ENCODE measurements at regions not wholly inside any gene's neighbourhood (a gene's known extent, or its start where the extent isn't known, plus 50 kb on each side); places are given as distances from the start of the nearest gene placed in this dataset.

- Histone ChIP-seq H3K4me3 (IDR thresholded peaks at IDR 0.05; ENCODE audit: insufficient read depth, low read depth, low read length) (no peak overlapping the region), H3K9ac (no peak overlapping the region), H3K36me3 (ENCODE audit: insufficient read depth) (no peaks in the 10 kb centered on the region), H2AFZ (ENCODE audit: low read depth) (no peak overlapping the region), H3K4me2 (no peak overlapping the region), H4K20me1 (ENCODE audit: insufficient read depth) (no peaks in the 10 kb centered on the region), H3K27ac (no peak overlapping the region), H3K27me3 (ENCODE audit: insufficient read depth, low read depth) (no peaks in the 10 kb centered on the region), H3K79me2 (ENCODE audit: insufficient read depth, low read depth) (no peaks in the 10 kb centered on the region), H3K4me1 (ENCODE audit: low read depth, poor library complexity, severe bottlenecking) (no peaks in the 10 kb centered on the region)
- TF ChIP-seq, protein P1, sequence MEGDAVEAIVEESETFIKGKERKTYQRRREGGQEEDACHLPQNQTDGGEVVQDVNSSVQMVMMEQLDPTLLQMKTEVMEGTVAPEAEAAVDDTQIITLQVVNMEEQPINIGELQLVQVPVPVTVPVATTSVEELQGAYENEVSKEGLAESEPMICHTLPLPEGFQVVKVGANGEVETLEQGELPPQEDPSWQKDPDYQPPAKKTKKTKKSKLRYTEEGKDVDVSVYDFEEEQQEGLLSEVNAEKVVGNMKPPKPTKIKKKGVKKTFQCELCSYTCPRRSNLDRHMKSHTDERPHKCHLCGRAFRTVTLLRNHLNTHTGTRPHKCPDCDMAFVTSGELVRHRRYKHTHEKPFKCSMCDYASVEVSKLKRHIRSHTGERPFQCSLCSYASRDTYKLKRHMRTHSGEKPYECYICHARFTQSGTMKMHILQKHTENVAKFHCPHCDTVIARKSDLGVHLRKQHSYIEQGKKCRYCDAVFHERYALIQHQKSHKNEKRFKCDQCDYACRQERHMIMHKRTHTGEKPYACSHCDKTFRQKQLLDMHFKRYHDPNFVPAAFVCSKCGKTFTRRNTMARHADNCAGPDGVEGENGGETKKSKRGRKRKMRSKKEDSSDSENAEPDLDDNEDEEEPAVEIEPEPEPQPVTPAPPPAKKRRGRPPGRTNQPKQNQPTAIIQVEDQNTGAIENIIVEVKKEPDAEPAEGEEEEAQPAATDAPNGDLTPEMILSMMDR (conservative IDR thresholded peaks at IDR 0.05; ENCODE audit: low read depth, low read length), result no peak
Measured at GRCh38 chr2:137806068-137806805, 158.0 kb upstream of the HNMT start.

GRCh38 chr2:137809252-137809651 is 155.0 kb upstream of the HNMT start:
- Histone ChIP-seq H3K4me1 (ENCODE audit: low read depth, poor library complexity, severe bottlenecking) (no peaks in the 10 kb centered on the region), H3K27ac (no peak overlapping the region), H3K4me3 (IDR thresholded peaks at IDR 0.05; ENCODE audit: insufficient read depth, low read depth, low read length) (no peak overlapping the region), H4K20me1 (ENCODE audit: insufficient read depth) (no peaks in the 10 kb centered on the region), H3K4me2 (no peak overlapping the region), H2AFZ (ENCODE audit: low read depth) (no peak overlapping the region), H3K9ac (no peak overlapping the region), H3K27me3 (ENCODE audit: insufficient read depth, low read depth) (no peaks in the 10 kb centered on the region), H3K36me3 (ENCODE audit: insufficient read depth) (no peaks in the 10 kb centered on the region), H3K79me2 (ENCODE audit: insufficient read depth, low read depth) (no peaks in the 10 kb centered on the region)
- TF ChIP-seq, protein P1 (conservative IDR thresholded peaks at IDR 0.05; ENCODE audit: low read depth, low read length), result no peak

DNA sequence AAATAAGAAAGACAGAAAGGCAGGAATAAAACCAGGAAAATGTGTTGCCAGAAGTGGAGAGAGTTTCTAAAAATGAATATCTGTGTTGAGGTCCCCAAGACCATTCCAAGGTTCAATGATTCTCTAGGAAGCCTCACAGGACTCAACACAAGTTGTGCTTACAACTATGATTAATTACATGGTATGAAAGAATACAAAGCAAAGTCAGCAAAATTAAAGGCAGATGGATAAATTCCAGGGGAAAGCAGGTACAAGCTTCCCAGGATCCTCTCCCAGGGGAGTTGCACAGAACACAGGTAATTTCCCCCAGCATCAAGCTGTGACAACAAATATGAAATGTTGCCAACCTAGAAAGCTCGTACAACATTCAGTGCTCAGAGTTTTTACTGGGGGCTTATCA is 154.4 kb upstream of the HNMT start:
- no peaks in the 10 kb centered on the region for H3K79me2 ChIP-seq (ENCODE audit: insufficient read depth, low read depth)
- H3K36me3 ChIP-seq (ENCODE audit: insufficient read depth), result no peaks in the 10 kb centered on the region
- no peak overlapping the region for H3K4me3 ChIP-seq (IDR thresholded peaks at IDR 0.05; ENCODE audit: insufficient read depth, low read depth, low read length)
- no peak overlapping the region for H3K4me2 ChIP-seq
- no peak overlapping the region for H3K27ac ChIP-seq
- TF ChIP-seq, protein P1 (conservative IDR thresholded peaks at IDR 0.05; ENCODE audit: low read depth, low read length), result no peak
- H3K4me1 ChIP-seq (ENCODE audit: low read depth, poor library complexity, severe bottlenecking), result no peaks in the 10 kb centered on the region
- no peaks in the 10 kb centered on the region for H3K27me3 ChIP-seq (ENCODE audit: insufficient read depth, low read depth)
- no peak overlapping the region for H2AFZ ChIP-seq (ENCODE audit: low read depth)
- H3K9ac ChIP-seq, result no peak overlapping the region
- H4K20me1 ChIP-seq (ENCODE audit: insufficient read depth), result no peaks in the 10 kb centered on the region

DNA sequence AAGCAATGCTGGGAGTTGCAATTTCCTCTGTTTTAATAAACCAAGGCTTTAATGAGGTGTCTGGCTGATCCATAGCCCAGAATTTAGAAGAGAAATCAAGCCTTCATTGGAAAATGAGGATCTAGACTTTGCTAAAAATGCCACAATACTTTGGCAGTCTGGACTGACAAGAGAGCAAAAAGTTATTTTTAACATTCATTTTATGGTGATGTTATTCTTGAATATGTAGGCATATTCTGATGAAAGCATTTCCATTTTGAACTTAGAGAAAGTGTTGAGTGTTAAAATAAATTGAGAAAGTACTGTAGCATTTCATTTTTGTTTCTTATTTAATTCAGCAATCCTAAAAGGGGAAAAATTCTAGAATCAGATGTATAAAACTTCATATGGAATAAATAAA is 151.8 kb upstream of the HNMT start:
- H3K4me1 ChIP-seq (ENCODE audit: low read depth, poor library complexity, severe bottlenecking), result no peaks in the 10 kb centered on the region
- no peak overlapping the region for H3K9ac ChIP-seq
- no peak overlapping the region for H3K4me2 ChIP-seq
- no peak overlapping the region for H3K4me3 ChIP-seq (IDR thresholded peaks at IDR 0.05; ENCODE audit: insufficient read depth, low read depth, low read length)
- no peak overlapping the region for H2AFZ ChIP-seq (ENCODE audit: low read depth)
- H3K27ac ChIP-seq, result no peak overlapping the region
- H3K27me3 ChIP-seq (ENCODE audit: insufficient read depth, low read depth), result no peaks in the 10 kb centered on the region
- H3K36me3 ChIP-seq (ENCODE audit: insufficient read depth), result no peaks in the 10 kb centered on the region
- H4K20me1 ChIP-seq (ENCODE audit: insufficient read depth), result no peaks in the 10 kb centered on the region
- no peaks in the 10 kb centered on the region for H3K79me2 ChIP-seq (ENCODE audit: insufficient read depth, low read depth)
- TF ChIP-seq, protein P1 (conservative IDR thresholded peaks at IDR 0.05; ENCODE audit: low read depth, low read length), result no peak

Measured in KMS-11 (cell line).